OCI-LY7 (cell line): ENCODE measurements at regions not wholly inside any gene's neighbourhood (a gene's known extent, or its start where the extent isn't known, plus 50 kb on each side); places are given as distances from the start of the nearest gene placed in this dataset.

Experiments
- CTCF ChIP-seq: fragments of 200-600 bp; sonication (generic); conservative IDR thresholded peaks from 2 replicates; pipeline ENCODE4 v1.5.1; 2014; ENCODE audit warnings: mild to moderate bottlenecking, antibody characterized with exemption, low read length, moderate library complexity, mixed read lengths
- EZH2phosphoT487 ChIP-seq: fragments of 200-600 bp; sonication (generic); IDR thresholded peaks from 2 replicates; pipeline ENCODE4 v1.6.1; 2018; ENCODE audit warnings: low read depth, borderline replicate concordance, mild to moderate bottlenecking, mixed run types, antibody characterized with exemption, low read length, moderate library complexity, mixed read lengths

GRCh38 chr2:8598295-8599165 lies 83.3 kb upstream of the ID2 start:
- TF ChIP-seq CTCF (no peak), EZH2phosphoT487 (no peak)
